UCSD-AML1 (cell line): ENCODE measurements at regions not wholly inside any gene's neighbourhood (a gene's known extent, or its start where the extent isn't known, plus 50 kb on each side); places are given as distances from the start of the nearest gene placed in this dataset.
A peak's percentile ranks its signal among the peaks of the same experiment; 100 is the strongest.

Experiments
- DNase-seq: peaks from one replicate; lab custom pipeline; 2025; ENCODE audit not compliant: unreplicated experiment; lab: John Stamatoyannopoulos, UW

- no peak for DNase-seq
Observed at GRCh38 chr1:82486468-82486867, 685.7 kb downstream of the ADGRL2 start.

- peak; percentile 4 for DNase-seq
Observed at GRCh38 chr1:82485591-82486369, 685.0 kb downstream of the ADGRL2 start.

GRCh38 chr1:82483146-82483545 lies 682.4 kb downstream of the ADGRL2 start:
- DNase-seq = no peak

- DNase-seq = no peak
Observed at GRCh38 chr1:82478916-82479315, 678.2 kb downstream of the ADGRL2 start.

- no peak for DNase-seq
Observed at GRCh38 chr1:82472489-82473131, 671.9 kb downstream of the ADGRL2 start.

GRCh38 chr1:82466891-82467290 lies 666.2 kb downstream of the ADGRL2 start:
- DNase-seq = no peak

- DNase-seq = no peak
Observed at GRCh38 chr1:82466416-82466815, 665.7 kb downstream of the ADGRL2 start.

GRCh38 chr1:82465024-82465423 lies 664.3 kb downstream of the ADGRL2 start:
- DNase-seq = no peak

GRCh38 chr1:82464362-82465001 lies 663.7 kb downstream of the ADGRL2 start:
- DNase-seq = no peak

GRCh38 chr1:82463951-82464350 lies 663.2 kb downstream of the ADGRL2 start:
- DNase-seq = no peak

GRCh38 chr1:82462366-82462765 lies 661.6 kb downstream of the ADGRL2 start:
- no peak for DNase-seq

GRCh38 chr1:82455342-82455741 lies 654.6 kb downstream of the ADGRL2 start:
- no peak for DNase-seq

GRCh38 chr1:82454431-82454830 lies 653.7 kb downstream of the ADGRL2 start:
- no peak for DNase-seq

GRCh38 chr1:82453511-82454185 lies 652.9 kb downstream of the ADGRL2 start:
- DNase-seq = no peak

- no peak for DNase-seq
Observed at GRCh38 chr1:82452096-82452495, 651.4 kb downstream of the ADGRL2 start.

- DNase-seq = no peak
Observed at GRCh38 chr1:82451191-82451590, 650.5 kb downstream of the ADGRL2 start.

- DNase-seq = no peak
Observed at GRCh38 chr1:82449506-82450057, 648.8 kb downstream of the ADGRL2 start.

GRCh38 chr1:82446955-82447354 lies 646.2 kb downstream of the ADGRL2 start:
- no peak for DNase-seq

- DNase-seq = no peak
Observed at GRCh38 chr1:82446236-82446635, 645.5 kb downstream of the ADGRL2 start.

GRCh38 chr1:82445827-82446226 lies 645.1 kb downstream of the ADGRL2 start:
- DNase-seq = no peak

- DNase-seq = no peak
Observed at GRCh38 chr1:82445132-82445531, 644.4 kb downstream of the ADGRL2 start.
